GM21717 (cell line): ENCODE measurements at regions not wholly inside any gene's neighbourhood (a gene's known extent, or its start where the extent isn't known, plus 50 kb on each side); places are given as distances from the start of the nearest gene placed in this dataset.

ENCODE experiments used
- ATAC-seq: cut with Tn5 transposase; IDR thresholded peaks from one replicate; pipeline ENCODE4 v1.9.1; 2021; ENCODE audit warnings: mild to moderate bottlenecking, moderate library complexity; ENCODE audit not compliant: unreplicated experiment

DNA sequence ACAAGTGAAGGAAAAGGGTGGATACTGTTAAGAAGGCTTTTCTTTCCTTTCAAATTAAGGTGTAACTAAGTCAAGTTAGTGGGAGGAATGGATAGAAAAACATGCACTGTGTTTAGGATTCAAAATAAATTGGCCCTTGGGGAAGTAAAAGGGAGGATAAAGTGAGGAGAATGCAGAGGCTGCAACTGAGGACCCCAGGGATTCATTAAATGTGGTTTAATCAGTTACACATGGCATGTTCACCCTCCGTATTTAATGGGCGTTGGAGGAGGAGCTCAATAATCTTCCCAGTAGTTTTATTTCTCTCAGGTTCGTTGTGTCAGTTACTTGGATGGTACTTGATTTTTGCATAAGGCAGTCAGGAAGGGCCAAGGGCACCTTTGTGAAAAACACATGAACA, 966.3 kb downstream of the JRKL start:
- ATAC-seq, result no peak

- ATAC-seq, result no peak
These were observed 969.2 kb downstream of the JRKL start for GRCh38 chr11:97359016-97359415.

DNA sequence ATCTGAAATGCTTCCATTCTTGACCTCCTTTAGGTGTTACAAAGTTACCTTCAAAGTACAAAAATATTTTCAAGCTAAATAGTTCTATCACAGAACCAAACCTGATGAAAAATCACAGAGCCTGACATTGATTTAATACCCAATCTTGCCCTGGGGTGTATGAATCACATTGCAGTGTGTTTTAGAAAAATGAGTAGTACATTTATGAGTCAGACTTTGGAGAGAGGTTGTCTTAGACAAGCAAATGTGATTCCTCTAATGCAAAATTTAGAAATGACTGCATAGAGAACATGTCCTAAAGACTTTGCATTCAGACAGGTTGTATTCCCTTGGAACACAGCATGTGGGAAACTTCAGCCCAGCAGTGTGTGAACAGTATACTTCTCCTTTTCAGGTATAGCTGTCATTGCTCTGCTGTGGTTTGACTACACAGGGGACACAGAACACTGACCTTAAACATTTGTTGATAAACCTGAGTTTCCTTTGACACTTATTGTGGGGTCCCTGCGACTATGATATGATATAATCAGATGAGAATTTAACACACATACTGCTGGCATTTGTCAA, 972.1 kb downstream of the JRKL start:
- ATAC-seq, result no peak

DNA sequence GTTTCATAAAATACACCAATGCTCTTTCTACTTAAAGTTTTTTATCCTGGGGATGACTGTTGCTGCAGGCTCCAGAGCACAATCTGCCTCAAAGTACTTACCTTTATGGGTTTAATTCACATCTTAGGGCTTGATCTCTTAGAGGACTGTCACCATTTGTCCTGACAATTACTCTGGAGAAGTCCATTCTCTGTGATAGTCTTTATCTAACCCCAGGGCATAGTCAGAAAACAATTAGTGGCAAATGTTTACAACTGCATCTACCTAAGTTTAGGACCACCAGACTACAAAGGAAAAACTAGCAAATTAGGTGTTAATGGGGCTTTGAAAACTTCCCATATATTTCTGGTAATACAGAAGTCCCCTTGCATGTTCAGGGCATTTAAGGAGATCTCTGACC, 973.5 kb downstream of the JRKL start:
- ATAC-seq, result no peak

GRCh38 chr11:97364047-97364446, 974.2 kb downstream of the JRKL start:
- no peak for ATAC-seq

DNA sequence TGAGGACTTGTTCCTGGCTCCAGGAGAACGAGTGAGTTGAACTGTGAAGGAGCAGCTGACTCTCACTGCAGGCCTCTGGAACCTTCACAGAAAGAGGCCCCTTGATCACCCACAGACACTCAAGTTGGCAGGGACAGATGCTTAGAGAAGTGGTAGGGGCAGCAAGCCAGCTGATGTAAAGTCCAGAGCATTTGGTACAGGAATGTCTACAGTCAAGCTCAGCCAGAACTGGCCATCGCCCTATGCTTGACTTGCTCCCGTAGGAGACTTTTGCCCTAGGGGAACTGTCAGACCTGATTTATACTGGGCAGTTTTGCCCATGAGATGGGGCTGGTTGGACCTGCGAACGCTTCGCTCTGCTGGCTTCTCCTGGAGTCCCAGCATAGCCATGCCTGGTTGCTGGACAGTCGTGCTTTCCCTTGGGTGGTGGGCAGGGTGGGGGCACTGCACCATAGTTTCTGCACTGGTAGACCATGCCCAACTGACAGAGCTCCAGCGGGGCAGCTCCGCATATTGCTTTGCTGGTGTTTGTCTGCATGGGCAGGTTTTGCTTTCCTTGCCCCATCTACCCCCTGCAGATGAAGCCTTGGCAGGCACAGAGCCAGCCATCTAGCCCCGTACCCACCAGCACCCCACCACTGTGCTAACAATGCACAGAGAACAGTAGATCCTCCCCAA, 977.7 kb downstream of the JRKL start:
- ATAC-seq, result no peak

GRCh38 chr11:97389270-97389669, 999.5 kb downstream of the JRKL start:
- no peak for ATAC-seq

DNA sequence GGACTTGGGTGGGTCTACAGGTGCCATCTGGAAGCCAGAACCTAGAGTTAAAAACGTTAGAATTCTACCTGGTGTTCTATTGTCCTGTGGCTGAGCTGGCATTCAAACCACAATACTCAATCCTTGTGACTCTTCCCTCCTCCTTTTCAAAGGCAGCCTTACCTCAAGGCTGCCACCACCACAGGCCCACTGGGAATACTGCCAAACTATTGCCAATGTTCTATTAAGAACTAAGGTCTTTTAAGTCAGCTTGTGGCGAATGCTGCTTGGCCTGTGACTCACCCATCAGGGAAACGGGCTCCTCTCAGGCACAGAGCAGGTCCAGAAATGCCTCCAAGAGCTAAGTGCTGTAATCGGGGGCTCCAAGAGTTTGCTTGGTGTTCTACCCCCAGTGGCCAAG, 1008.4 kb downstream of the JRKL start:
- no peak for ATAC-seq

GRCh38 chr11:97409141-97409540, 1019.3 kb downstream of the JRKL start:
- ATAC-seq, result no peak

DNA sequence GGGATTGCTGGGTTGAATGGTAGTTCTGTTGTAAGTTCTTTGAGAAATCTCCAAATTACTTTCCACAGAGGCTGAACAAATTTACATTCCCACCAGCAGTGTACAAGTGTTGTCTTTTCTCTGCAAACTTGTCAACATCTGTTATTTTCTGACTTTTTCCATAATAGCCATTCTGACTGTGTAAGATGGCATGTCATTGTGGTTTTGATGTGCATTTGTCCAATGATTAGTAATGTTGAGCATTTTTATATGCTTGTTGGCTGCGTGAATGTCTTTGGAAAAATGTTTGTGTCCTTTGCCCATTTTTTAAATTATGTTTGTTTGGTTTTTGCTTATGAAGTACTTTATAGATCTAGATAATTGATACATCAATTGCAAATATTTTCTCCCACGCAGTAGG, 1025.0 kb downstream of the JRKL start:
- no peak for ATAC-seq

DNA sequence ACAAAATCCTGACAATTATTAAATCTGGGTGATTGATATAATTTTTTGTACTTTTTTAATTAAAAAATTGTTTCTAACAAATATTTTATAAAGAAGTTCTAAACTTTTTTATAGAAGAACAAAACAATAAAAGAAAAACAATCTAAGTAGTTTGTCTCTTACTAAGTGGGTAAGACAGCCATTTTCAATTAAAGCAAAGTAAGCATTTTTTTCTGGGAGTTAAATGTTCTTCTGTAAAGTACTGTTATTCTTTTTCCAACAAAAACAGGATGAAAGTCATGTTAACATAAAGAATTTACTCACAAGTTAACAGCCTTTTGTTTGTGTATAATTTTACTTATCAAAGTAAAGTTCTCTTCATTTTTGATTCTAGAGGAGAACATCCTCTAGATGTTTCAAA, 1029.9 kb downstream of the JRKL start:
- ATAC-seq, result no peak

GRCh38 chr11:97428247-97428790, 1038.5 kb downstream of the JRKL start:
- ATAC-seq, result no peak

DNA sequence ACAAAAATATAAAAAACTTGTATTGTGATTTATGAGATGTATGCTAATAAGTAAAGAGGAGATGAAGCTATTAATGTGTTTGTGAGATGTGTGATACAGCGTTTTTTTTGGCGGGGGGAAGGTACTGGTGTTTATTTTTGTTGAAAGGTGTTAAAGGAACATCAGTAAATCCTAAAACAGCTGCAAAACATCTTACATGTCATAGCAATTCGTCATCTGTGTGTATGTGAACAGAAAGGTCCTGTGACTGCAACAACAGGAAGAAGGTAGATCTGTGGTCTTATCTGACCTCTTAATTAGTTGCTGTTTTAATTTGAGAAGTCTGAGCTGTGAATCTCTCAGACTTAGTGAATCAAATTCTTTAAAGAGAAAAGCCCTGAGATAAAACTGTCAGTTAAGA, 1041.1 kb downstream of the JRKL start:
- ATAC-seq, result no peak

DNA sequence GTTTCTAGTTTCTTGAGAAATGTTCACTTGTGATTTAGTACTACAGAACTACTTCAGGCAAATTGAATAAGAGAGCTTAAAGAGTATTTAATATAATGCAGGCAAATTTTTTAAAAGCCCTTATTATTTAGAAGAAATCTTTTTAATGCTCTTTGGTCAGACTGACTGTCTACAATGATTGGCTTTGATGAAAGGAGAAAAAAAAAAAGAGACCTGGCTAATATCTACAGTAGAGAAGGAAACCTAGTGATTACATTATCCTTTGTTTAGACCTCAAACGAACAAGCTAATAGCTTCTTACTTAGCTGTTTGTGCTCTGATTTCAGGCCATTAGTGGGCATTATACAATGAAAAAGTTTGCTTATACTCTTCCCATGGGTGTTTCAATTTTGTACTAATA, 1043.1 kb downstream of the JRKL start:
- no peak for ATAC-seq

DNA sequence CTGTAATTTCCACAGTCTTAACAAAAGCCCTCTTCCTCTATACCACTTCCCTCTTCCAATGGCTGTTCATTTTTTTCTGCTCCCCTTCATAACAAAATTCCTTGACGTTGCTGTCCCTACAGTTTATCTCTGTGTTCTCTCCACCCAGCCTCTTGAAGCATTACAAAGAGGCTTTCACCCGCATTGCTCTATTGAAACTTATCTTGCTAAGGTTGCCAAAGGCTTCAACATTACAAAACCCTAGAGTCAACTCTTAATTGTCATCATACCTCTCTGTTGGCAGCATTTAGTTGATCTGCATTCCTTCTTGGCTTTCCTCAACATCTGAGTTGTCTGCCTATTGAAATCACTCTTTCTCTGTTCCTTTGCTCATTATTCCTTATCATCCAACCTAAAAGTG, 1055.7 kb downstream of the JRKL start:
- no peak for ATAC-seq

DNA sequence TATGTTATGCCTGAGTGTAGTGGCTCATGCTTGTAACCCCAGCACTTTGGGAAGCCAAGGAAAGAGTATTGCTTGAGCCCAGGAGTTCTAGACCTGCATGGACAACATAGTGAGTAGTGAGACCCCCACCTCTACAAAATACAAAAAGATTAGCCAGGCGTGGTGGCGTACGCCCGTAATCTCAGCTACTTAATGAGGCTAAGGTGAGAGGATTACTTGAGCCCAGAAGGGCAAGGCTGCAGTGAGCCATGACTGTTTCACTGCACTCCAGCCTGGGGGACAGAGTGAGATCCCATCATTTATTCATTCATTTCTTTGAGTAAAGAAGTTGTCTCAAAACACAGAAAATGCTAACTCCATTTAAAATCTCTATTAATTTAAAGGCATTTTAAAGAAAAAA, 1061.6 kb downstream of the JRKL start:
- no peak for ATAC-seq

DNA sequence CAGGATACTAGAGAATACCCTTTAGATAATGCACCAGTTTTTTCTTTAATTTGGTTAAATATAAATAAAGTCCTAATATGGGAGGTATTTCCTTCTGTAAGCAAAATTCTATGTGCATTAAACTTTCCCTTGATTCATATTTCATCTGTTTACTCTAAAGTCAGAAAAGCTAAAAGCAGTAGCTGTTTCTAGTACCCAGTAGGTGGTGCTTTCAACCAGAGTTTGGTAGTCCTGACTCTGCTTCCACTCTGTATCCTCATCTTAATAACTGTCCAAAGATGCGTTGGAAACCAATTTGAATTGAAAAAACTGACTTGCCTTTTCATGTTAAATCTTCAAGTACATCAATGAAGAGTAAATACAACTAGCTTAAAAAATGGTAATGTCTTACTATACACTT, 1065.2 kb downstream of the JRKL start:
- ATAC-seq, result no peak

- no peak for ATAC-seq
These were observed 1070.3 kb downstream of the JRKL start for GRCh38 chr11:97460091-97460490.

DNA sequence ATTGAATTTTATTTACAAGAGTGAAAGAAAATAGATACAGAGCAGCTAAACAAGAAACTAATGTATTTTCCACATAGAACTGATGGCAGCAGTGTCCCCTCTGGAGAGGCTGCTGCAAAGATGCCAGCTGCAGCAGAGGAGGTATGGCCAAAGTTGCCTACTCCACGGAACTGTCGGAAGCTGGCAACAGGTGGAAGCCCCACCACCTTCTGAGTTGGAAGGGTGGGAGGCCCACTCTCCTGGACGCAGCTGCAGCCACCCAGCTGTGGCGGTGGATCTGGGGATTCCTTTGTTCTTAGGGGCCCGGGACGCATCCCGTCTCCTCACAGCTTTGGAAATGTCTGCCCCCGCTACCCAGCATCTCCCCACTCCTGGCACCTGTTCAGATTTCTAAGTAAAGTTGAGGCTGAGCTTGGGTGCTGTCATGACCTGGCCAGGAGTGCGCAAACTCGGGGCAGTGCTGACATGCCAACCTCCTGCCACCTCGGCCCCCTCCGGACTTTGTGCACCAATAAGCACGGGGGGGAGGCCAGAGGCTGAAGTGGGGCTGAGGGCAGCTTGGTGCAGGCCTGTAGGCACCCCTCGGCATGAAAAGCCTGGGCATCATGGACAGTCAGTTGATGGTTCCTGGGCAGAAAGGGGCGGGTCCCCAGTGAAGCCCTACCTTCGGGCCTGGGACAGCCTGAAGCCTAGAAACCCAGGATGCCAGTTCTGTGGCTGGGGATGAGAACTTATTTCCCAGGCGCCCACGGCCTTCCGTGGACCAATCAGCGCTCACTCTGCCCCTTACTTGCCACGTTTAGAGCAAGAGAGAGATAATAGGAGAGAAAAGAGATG, 1071.4 kb downstream of the JRKL start:
- ATAC-seq, result no peak

GRCh38 chr11:97461934-97462333, 1072.1 kb downstream of the JRKL start:
- ATAC-seq, result no peak

GRCh38 chr11:97463891-97464290, 1074.1 kb downstream of the JRKL start:
- no peak for ATAC-seq

- ATAC-seq, result no peak
These were observed 1081.7 kb downstream of the JRKL start for GRCh38 chr11:97471480-97471879.
